ENCODE measurements at regions not wholly inside any gene's neighbourhood (a gene's known extent, or its start where the extent isn't known, plus 50 kb on each side); places are given as distances from the start of the nearest gene placed in this dataset.

- H3K4ac ChIP-seq (ENCODE audit: low read depth, low read length): no peak overlapping the region
- H4K8ac ChIP-seq (replicated peaks; ENCODE audit: insufficient read length, low read depth, low read length): no peak overlapping the region
- no peak overlapping the region for H3K18ac ChIP-seq (ENCODE audit: insufficient read length, low read depth, low read length)
- H3K4me3 Mint-ChIP-seq: no peak overlapping the region
- H3K9me3 ChIP-seq (ENCODE audit: control insufficient read depth, low read depth, low read length): no peaks in the 10 kb centered on the region
- TF ChIP-seq CTCF (conservative IDR thresholded peaks at IDR 0.05): no peak
- no peak for DNase-seq
- no peak overlapping the region; the same call in 1 of the 2 replicates for H3K14ac ChIP-seq (ENCODE audit: insufficient read depth, low read length)
- H2BK5ac ChIP-seq (ENCODE audit: insufficient read length, low read length): no peak overlapping the region
- H2BK15ac ChIP-seq (ENCODE audit: low read depth, low read length): no peak overlapping the region
- no CpG with 5 or more reads among the region's 7 CpGs for WGBS (ENCODE audit: extremely low coverage, insufficient read length, low lambda C conversion rate)
- H3K27ac Mint-ChIP-seq: no peak overlapping the region
- no peak overlapping the region for H3K4me2 ChIP-seq (ENCODE audit: insufficient read depth, insufficient read length, low read length)
- no peak overlapping the region for H4K91ac ChIP-seq (ENCODE audit: insufficient read length, low read depth, low read length)
- no peaks in the 10 kb centered on the region for H3K79me2 ChIP-seq (ENCODE audit: insufficient read depth, low read length)
- peaks cover 9 to 26% of the 10 kb centered on the region in 2 experiments for H3K4me1 Mint-ChIP-seq
- no peak overlapping the region for H2AFZ ChIP-seq (ENCODE audit: low read length)
- H2BK20ac ChIP-seq (ENCODE audit: low read depth, low read length, poor library complexity, severe bottlenecking): no peak overlapping the region
- H3K36me3 Mint-ChIP-seq (ENCODE audit: insufficient read depth in 1 of 3, low read depth in 3 of 3): no peaks in the 10 kb centered on the region
- no peak overlapping the region for H3K23ac ChIP-seq (ENCODE audit: insufficient read length, low read depth, low read length)
- H3K27me3 ChIP-seq (ENCODE audit: insufficient read depth, low read length): no peaks in the 10 kb centered on the region
- H3K9me3 Mint-ChIP-seq: no peaks in the 10 kb centered on the region; a peak in 1 of 5 replicates
- H2AK5ac ChIP-seq (ENCODE audit: insufficient read length, low read length): no peak overlapping the region
- no peak overlapping the region for H3K27ac ChIP-seq (ENCODE audit: insufficient read length, low read depth, low read length)
- no peak overlapping the region for H2BK120ac ChIP-seq (ENCODE audit: low read depth, low read length, poor library complexity, severe bottlenecking)
- H3T11ph ChIP-seq (ENCODE audit: low read length): no peak overlapping the region
- H4K20me1 ChIP-seq (ENCODE audit: control insufficient read depth, insufficient read depth, insufficient read length): no peaks in the 10 kb centered on the region
- no peaks in the 10 kb centered on the region for H3K23me2 ChIP-seq (ENCODE audit: insufficient read length, low read depth, low read length, poor library complexity, severe bottlenecking)
- H3K4me1 ChIP-seq (ENCODE audit: insufficient read depth, low read length): no peaks in the 10 kb centered on the region
- H4K5ac ChIP-seq (ENCODE audit: insufficient read length, low read depth, low read length): no peak overlapping the region
- peak overlapping the region; percentile 29 for H3K56ac ChIP-seq (ENCODE audit: insufficient read length, low read depth, low read length)
- no peaks in the 10 kb centered on the region for H3K79me1 ChIP-seq (ENCODE audit: insufficient read depth, low read depth, low read length, poor library complexity, severe bottlenecking)
- H2BK12ac ChIP-seq (ENCODE audit: insufficient read length, low read depth, low read length): no peak overlapping the region
- no peak overlapping the region for H3K9ac ChIP-seq (ENCODE audit: extremely low read depth, insufficient read length, low read length)
- H3K27me3 Mint-ChIP-seq (ENCODE audit: low read depth): peaks cover 17% of the 10 kb centered on the region
Observed at GRCh38 chr9:121572581-121572980, 72.9 kb upstream of the GGTA1 start.
